SK-N-SH (cell line): ENCODE measurements at regions not wholly inside any gene's neighbourhood (a gene's known extent, or its start where the extent isn't known, plus 50 kb on each side); places are given as distances from the start of the nearest gene placed in this dataset.

ENCODE experiments used
- CTCF ChIA-PET: fragments of 300-600, 350-600 bp; formaldehyde crosslinking; extraction: SDS; loops from one replicate; lab custom pipeline; 2021; lab: Yijun Ruan, JAX
- POLR2A ChIA-PET: fragments of 350-600 bp; sonication (Branson Sonifier 250); formaldehyde crosslinking; extraction: SDS; loops from one replicate; lab custom pipeline; 2020; ENCODE audit warnings: antibody characterized with exemption, inconsistent platforms; lab: Yijun Ruan, JAX
- DNase-seq: peaks from one replicate; pipeline ENCODE4 v3.0.0; 2012
- H2AFZ ChIP-seq: fragments of 200-600 bp; sonication (generic); 2 replicates; pipeline ENCODE4 v1.8.1; 2016; ENCODE audit warnings: antibody characterized with exemption, mild to moderate bottlenecking, low read depth
- H3F3A ChIP-seq: fragments of 200-600 bp; sonication (generic); replicated peaks from 2 replicates; pipeline ENCODE3; 2016; ENCODE audit warnings: antibody characterized with exemption, mild to moderate bottlenecking; ENCODE audit not compliant: insufficient read depth
- H3K27ac ChIP-seq, 2 experiments: fragments of 200-500 bp in 1 of 2; fragments of 200-600 bp in 1 of 2; sonication (Bioruptor generic) in 1 of 2; sonication (generic), shearing (Covaris generic) in 1 of 2; 2 replicates each; pipeline versions ENCODE4 v1.5.1 to v1.6.1; 2014 to 2016; ENCODE audit warnings: low read depth in 2 of 2, inconsistent platforms in 1 of 2, low read length in 1 of 2, mild to moderate bottlenecking in 1 of 2, mixed read lengths in 1 of 2
- H3K27me3 ChIP-seq: fragments of 200-600 bp; sonication (generic), shearing (Covaris generic); 2 replicates; pipeline ENCODE4 v1.6.1; 2016; ENCODE audit warnings: mixed run types; ENCODE audit not compliant: insufficient read depth
- H3K36me3 ChIP-seq, 2 experiments: fragments of 200-500 bp in 1 of 2; fragments of 200-600 bp in 1 of 2; sonication (Bioruptor generic) in 1 of 2; sonication (generic) in 1 of 2; replicated peaks in 1 of 2; 2 replicates each; pipeline versions ENCODE3 to v1.5.1; 2014 to 2016; ENCODE audit warnings: low read length in 1 of 2, mild to moderate bottlenecking in 1 of 2; ENCODE audit not compliant: insufficient read depth in 2 of 2, control insufficient read depth in 1 of 2
- H3K4me1 ChIP-seq, 2 experiments: fragments of 200-500 bp in 1 of 2; fragments of 200-600 bp in 1 of 2; sonication (Bioruptor generic) in 1 of 2; sonication (generic), shearing (Covaris generic) in 1 of 2; 2 replicates each; pipeline versions ENCODE4 v1.5.1 to v1.6.1; 2014 to 2016; ENCODE audit warnings: low read depth in 1 of 2, low read length in 1 of 2, mixed run types in 1 of 2; ENCODE audit not compliant: insufficient read depth in 2 of 2, control insufficient read depth in 1 of 2
- H3K4me2 ChIP-seq: fragments of 200-600 bp; sonication (generic), shearing (Covaris generic); 2 replicates; pipeline ENCODE4 v1.6.1; 2017; ENCODE audit warnings: mixed run types
- H3K4me3 ChIP-seq, 2 experiments: fragments of 200-500 bp in 1 of 2; fragments of 200-600 bp in 1 of 2; sonication (Bioruptor generic) in 1 of 2; sonication (generic), shearing (Covaris generic) in 1 of 2; 2 replicates each; pipeline versions ENCODE4 v1.5.1 to v1.8.1; 2014 to 2016; ENCODE audit warnings: low read depth in 2 of 2, inconsistent platforms in 1 of 2, low read length in 1 of 2, mild to moderate bottlenecking in 1 of 2, mixed read lengths in 1 of 2, moderate library complexity in 1 of 2
- H3K79me2 ChIP-seq: fragments of 200-600 bp; sonication (generic); 2 replicates; pipeline ENCODE4 v1.8.1; 2017; ENCODE audit warnings: mild to moderate bottlenecking; ENCODE audit not compliant: insufficient read depth
- H3K9ac ChIP-seq: fragments of 200-600 bp; sonication (generic); 2 replicates; pipeline ENCODE4 v1.6.1; 2017; ENCODE audit warnings: mixed run types
- H3K9me2 ChIP-seq: fragments of 200-600 bp; sonication (generic); 2 replicates; pipeline ENCODE4 v1.6.1; 2017; ENCODE audit warnings: mixed run types
- H3K9me3 ChIP-seq: fragments of 200-600 bp; sonication (generic); 2 replicates; pipeline ENCODE4 v1.6.1; 2017; ENCODE audit warnings: mixed run types, mild to moderate bottlenecking, moderate library complexity
- H4K20me1 ChIP-seq: fragments of 200-600 bp; sonication (generic); 2 replicates; pipeline ENCODE4 v1.6.1; 2017; ENCODE audit warnings: mild to moderate bottlenecking, mixed run types; ENCODE audit not compliant: insufficient read depth
- CHD2 ChIP-seq: fragments of 150-350 bp; IDR thresholded peaks from 2 replicates; pipeline ENCODE4 v1.6.1; 2018; ENCODE audit warnings: low read length; ENCODE audit not compliant: partially characterized antibody
- ELF1 ChIP-seq: IDR thresholded peaks from 2 replicates; pipeline ENCODE4 v1.4.0; 2012
- FOXM1 ChIP-seq: IDR thresholded peaks from 2 replicates; pipeline ENCODE4 v1.4.0; 2012; ENCODE audit warnings: low read depth, mild to moderate bottlenecking
- JUND ChIP-seq: IDR thresholded peaks from 2 replicates; pipeline ENCODE4 v1.4.0; 2012
- MXI1 ChIP-seq: IDR thresholded peaks from 2 replicates; pipeline ENCODE4 v1.6.1; 2012; ENCODE audit warnings: mild to moderate bottlenecking, low read depth, low read length, improper control_type of control experiment
- RAD21 ChIP-seq: IDR thresholded peaks from 2 replicates; pipeline ENCODE4 v1.6.1; 2012; ENCODE audit warnings: mild to moderate bottlenecking, low read length
- RCOR1 ChIP-seq: fragments of 150-350 bp; IDR thresholded peaks from 2 replicates; pipeline ENCODE4 v1.6.1; 2017; ENCODE audit warnings: antibody characterized with exemption, low read length
- RFX5 ChIP-seq: IDR thresholded peaks from 2 replicates; pipeline ENCODE4 v1.6.1; 2012; ENCODE audit warnings: mild to moderate bottlenecking, improper control_type of control experiment, low read length
- RXRA ChIP-seq: IDR thresholded peaks from 2 replicates; pipeline ENCODE4 v1.4.0; 2012; ENCODE audit warnings: low read depth, mild to moderate bottlenecking, borderline replicate concordance
- SIN3A ChIP-seq: IDR thresholded peaks from 2 replicates; pipeline ENCODE4 v1.6.1; 2012; ENCODE audit warnings: low read depth, mild to moderate bottlenecking, low read length, moderate library complexity, borderline replicate concordance
- TAF1 ChIP-seq: IDR thresholded peaks from 2 replicates; pipeline ENCODE4 v1.6.1; 2012; ENCODE audit warnings: low read depth, mild to moderate bottlenecking, low read length, moderate library complexity, borderline replicate concordance
- TCF12 ChIP-seq: IDR thresholded peaks from 2 replicates; pipeline ENCODE4 v1.4.0; 2012
- WGBS: methylation state at CpG from one replicate; pipeline ENCODE4 v1.1.6; 2017; ENCODE audit warnings: low lambda C conversion rate; 5-methylcytosine and 5-hydroxymethylcytosine counted together
- TF ChIP-seq, protein P1 (sequence below): fragments of 150-350 bp; IDR thresholded peaks from 2 replicates; pipeline ENCODE4 v1.6.1; 2017; ENCODE audit warnings: antibody characterized with exemption, low read length, low read depth, borderline replicate concordance
- TF ChIP-seq, protein P2 (sequence below): IDR thresholded peaks from 2 replicates; pipeline ENCODE4 v1.4.0; 2012; ENCODE audit warnings: low read depth, borderline replicate concordance
- TF ChIP-seq, protein P3 (sequence below): fragments of 200-600 bp; sonication (generic); IDR thresholded peaks from 2 replicates; pipeline ENCODE4 v1.6.1; 2017; ENCODE audit warnings: antibody characterized with exemption, mild to moderate bottlenecking, moderate library complexity
- TF ChIP-seq, protein P4 (sequence below): IDR thresholded peaks from 2 replicates; pipeline ENCODE4 v1.4.0; 2012; ENCODE audit warnings: low read depth

DNA sequence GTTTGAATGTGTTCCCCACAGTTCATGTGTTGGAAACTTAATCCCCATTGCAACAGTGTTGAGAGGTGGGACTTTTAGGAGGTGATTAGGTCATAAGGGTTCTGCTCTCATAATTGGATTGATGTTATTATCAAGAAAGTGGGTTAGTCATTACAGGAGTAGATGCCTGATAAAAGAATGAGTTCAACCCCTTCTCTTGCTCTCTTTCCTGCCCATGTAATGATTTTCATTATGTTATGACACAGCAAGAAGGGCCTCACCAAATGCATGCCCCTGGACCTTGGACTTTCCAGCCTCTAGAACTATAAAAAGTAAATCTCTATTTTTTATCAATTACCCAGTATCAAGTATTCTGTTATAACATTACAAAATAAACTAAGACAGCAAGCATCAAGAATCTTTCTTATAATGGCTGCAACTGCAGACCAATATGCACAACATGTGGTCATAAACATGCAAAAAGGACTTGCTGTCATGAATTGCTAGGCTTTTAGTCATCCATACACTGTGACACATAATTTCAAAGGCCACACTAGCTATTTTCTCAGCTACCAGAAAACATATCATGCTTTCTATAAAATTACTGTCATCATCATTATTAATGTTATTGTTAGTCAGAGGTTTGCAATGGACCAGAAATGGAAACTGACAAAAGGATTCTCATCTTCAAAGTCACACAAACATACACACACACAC is 99.9 kb upstream of the GUCY1A2 start:
- Histone ChIP-seq H3K79me2 (no peaks in the 10 kb centered on the region), H3K36me3 (no peaks in the 10 kb centered on the region), H3F3A (no peaks in the 10 kb centered on the region), H3K4me3 (no peak overlapping the region), H2AFZ (no peak overlapping the region), H3K9ac (no peak overlapping the region), H3K4me2 (no peak overlapping the region), H3K27ac (no peak overlapping the region), H3K9me2 (no peaks in the 10 kb centered on the region), H3K4me1 (no peaks in the 10 kb centered on the region), H3K27me3 (no peaks in the 10 kb centered on the region), H3K9me3 (no peaks in the 10 kb centered on the region), H4K20me1 (no peaks in the 10 kb centered on the region)
- DNase-seq = no peak
- TF ChIP-seq MXI1 (no peak), TCF12 (no peak), RFX5 (no peak), RXRA (no peak), RAD21 (no peak), RCOR1 (no peak), CHD2 (no peak), ELF1 (no peak), FOXM1 (no peak), JUND (no peak)
- TF ChIP-seq, protein P1, sequence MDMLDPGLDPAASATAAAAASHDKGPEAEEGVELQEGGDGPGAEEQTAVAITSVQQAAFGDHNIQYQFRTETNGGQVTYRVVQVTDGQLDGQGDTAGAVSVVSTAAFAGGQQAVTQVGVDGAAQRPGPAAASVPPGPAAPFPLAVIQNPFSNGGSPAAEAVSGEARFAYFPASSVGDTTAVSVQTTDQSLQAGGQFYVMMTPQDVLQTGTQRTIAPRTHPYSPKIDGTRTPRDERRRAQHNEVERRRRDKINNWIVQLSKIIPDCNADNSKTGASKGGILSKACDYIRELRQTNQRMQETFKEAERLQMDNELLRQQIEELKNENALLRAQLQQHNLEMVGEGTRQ = no peak
- TF ChIP-seq, protein P2, sequence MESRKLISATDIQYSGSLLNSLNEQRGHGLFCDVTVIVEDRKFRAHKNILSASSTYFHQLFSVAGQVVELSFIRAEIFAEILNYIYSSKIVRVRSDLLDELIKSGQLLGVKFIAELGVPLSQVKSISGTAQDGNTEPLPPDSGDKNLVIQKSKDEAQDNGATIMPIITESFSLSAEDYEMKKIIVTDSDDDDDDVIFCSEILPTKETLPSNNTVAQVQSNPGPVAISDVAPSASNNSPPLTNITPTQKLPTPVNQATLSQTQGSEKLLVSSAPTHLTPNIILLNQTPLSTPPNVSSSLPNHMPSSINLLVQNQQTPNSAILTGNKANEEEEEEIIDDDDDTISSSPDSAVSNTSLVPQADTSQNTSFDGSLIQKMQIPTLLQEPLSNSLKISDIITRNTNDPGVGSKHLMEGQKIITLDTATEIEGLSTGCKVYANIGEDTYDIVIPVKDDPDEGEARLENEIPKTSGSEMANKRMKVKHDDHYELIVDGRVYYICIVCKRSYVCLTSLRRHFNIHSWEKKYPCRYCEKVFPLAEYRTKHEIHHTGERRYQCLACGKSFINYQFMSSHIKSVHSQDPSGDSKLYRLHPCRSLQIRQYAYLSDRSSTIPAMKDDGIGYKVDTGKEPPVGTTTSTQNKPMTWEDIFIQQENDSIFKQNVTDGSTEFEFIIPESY = no peak
- TF ChIP-seq, protein P3, sequence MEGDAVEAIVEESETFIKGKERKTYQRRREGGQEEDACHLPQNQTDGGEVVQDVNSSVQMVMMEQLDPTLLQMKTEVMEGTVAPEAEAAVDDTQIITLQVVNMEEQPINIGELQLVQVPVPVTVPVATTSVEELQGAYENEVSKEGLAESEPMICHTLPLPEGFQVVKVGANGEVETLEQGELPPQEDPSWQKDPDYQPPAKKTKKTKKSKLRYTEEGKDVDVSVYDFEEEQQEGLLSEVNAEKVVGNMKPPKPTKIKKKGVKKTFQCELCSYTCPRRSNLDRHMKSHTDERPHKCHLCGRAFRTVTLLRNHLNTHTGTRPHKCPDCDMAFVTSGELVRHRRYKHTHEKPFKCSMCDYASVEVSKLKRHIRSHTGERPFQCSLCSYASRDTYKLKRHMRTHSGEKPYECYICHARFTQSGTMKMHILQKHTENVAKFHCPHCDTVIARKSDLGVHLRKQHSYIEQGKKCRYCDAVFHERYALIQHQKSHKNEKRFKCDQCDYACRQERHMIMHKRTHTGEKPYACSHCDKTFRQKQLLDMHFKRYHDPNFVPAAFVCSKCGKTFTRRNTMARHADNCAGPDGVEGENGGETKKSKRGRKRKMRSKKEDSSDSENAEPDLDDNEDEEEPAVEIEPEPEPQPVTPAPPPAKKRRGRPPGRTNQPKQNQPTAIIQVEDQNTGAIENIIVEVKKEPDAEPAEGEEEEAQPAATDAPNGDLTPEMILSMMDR = no peak
- TF ChIP-seq, protein P4, sequence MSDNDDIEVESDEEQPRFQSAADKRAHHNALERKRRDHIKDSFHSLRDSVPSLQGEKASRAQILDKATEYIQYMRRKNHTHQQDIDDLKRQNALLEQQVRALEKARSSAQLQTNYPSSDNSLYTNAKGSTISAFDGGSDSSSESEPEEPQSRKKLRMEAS = no peak
- CTCF ChIA-PET = no interaction called here
- POLR2A ChIA-PET = no interaction called here

DNA sequence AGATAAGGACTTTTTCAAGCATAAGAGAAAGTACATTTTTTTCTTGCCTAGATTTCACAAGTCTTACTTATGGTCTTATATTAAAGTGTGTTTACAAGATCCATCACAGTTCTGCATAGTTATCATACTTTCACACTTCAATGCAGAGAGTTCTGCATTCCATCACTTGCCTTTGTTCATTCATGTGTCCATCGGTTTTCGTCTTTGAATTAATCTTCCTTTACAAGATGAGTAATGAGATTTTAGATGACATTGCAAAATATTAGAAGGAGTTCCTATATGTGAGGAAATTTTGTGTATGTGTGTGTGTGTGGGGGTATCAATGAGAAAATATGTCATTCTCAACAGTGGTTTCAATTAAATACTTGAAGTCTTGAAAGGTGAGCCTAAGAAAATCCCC is 98.1 kb upstream of the GUCY1A2 start:
- no peaks in the 10 kb centered on the region for H4K20me1 ChIP-seq
- CTCF ChIA-PET = no interaction called here
- WGBS = 0% methylated on average over 2 of the region's 2 CpGs

More for the DNA sequence above, 98.1 kb upstream of the GUCY1A2 start:
- Histone ChIP-seq H2AFZ (no peak overlapping the region), H3K27ac (no peak overlapping the region), H3K9me2 (no peaks in the 10 kb centered on the region), H3K9me3 (no peaks in the 10 kb centered on the region), H3K36me3 (no peaks in the 10 kb centered on the region), H3K4me2 (no peak overlapping the region), H3K4me1 (no peaks in the 10 kb centered on the region), H3K4me3 (no peak overlapping the region), H3F3A (no peaks in the 10 kb centered on the region), H3K9ac (no peak overlapping the region), H3K79me2 (no peaks in the 10 kb centered on the region), H3K27me3 (no peaks in the 10 kb centered on the region; the same call in 1 of the 2 replicates)
- POLR2A ChIA-PET = no interaction called here
- TF ChIP-seq JUND (no peak), SIN3A (no peak), TAF1 (no peak)
- DNase-seq = no peak
